H9 (cell line): ENCODE measurements at regions not wholly inside any gene's neighbourhood (a gene's known extent, or its start where the extent isn't known, plus 50 kb on each side); places are given as distances from the start of the nearest gene placed in this dataset.

Experiments used
- DNase-seq: peaks from one replicate; pipeline ENCODE4 v3.0.0-alpha.2; 2017
- H2AFZ ChIP-seq: one replicate; pipeline ENCODE4 v1.6.1; 2013; ENCODE audit warnings: mild to moderate bottlenecking, low read length, control low read depth, moderate library complexity
- H2AK5ac ChIP-seq: 2 replicates; pipeline ENCODE4 v1.6.1; 2013; ENCODE audit warnings: low read length, control low read depth, mixed read lengths; ENCODE audit not compliant: insufficient read length
- H2BK120ac ChIP-seq: one replicate; pipeline ENCODE4 v1.6.1; 2013; ENCODE audit warnings: low read depth, mild to moderate bottlenecking, low read length, control low read depth, inconsistent platforms; ENCODE audit not compliant: poor library complexity, severe bottlenecking
- H2BK12ac ChIP-seq: 2 replicates; pipeline ENCODE4 v1.6.1; 2013; ENCODE audit warnings: low read length, control low read depth, mixed read lengths, low read depth; ENCODE audit not compliant: insufficient read length
- H2BK15ac ChIP-seq: 2 replicates; pipeline ENCODE4 v1.6.1; 2013; ENCODE audit warnings: low read depth, low read length, control low read depth
- H2BK20ac ChIP-seq: one replicate; pipeline ENCODE4 v1.6.1; 2013; ENCODE audit warnings: low read depth, mild to moderate bottlenecking, low read length, control low read depth, inconsistent platforms; ENCODE audit not compliant: poor library complexity, severe bottlenecking
- H2BK5ac ChIP-seq: 2 replicates; pipeline ENCODE4 v1.6.1; 2013; ENCODE audit warnings: low read length, control low read depth, mixed read lengths; ENCODE audit not compliant: insufficient read length
- H3K14ac ChIP-seq: 2 replicates; pipeline ENCODE4 v1.6.1; 2013; ENCODE audit warnings: low read length, control low read depth; ENCODE audit not compliant: insufficient read depth
- H3K18ac ChIP-seq: 2 replicates; pipeline ENCODE4 v1.6.1; 2013; ENCODE audit warnings: low read depth, mild to moderate bottlenecking, mixed read lengths, low read length, control low read depth; ENCODE audit not compliant: insufficient read length
- H3K23ac ChIP-seq: 2 replicates; pipeline ENCODE4 v1.6.1; 2013; ENCODE audit warnings: low read length, control low read depth, mixed read lengths, low read depth; ENCODE audit not compliant: insufficient read length
- H3K23me2 ChIP-seq: 2 replicates; pipeline ENCODE4 v1.6.1; 2013; ENCODE audit warnings: low read depth, mild to moderate bottlenecking, mixed read lengths, low read length, control low read depth; ENCODE audit not compliant: insufficient read length, poor library complexity, severe bottlenecking
- H3K27ac ChIP-seq: 2 replicates; pipeline ENCODE4 v1.5.1; 2013; ENCODE audit warnings: low read length, control low read depth, mixed read lengths, low read depth; ENCODE audit not compliant: insufficient read length
- H3K27me3 ChIP-seq: 2 replicates; pipeline ENCODE4 v1.6.1; 2013; ENCODE audit warnings: low read length, control low read depth, inconsistent platforms; ENCODE audit not compliant: insufficient read depth
- H3K4ac ChIP-seq: 2 replicates; pipeline ENCODE4 v1.6.1; 2013; ENCODE audit warnings: low read depth, mild to moderate bottlenecking, control low read depth, inconsistent platforms, low read length, moderate library complexity
- H3K4me1 ChIP-seq: 2 replicates; pipeline ENCODE4 v1.6.1; 2013; ENCODE audit warnings: low read length, control low read depth, inconsistent platforms; ENCODE audit not compliant: insufficient read depth
- H3K4me2 ChIP-seq: 2 replicates; pipeline ENCODE4 v1.6.1; 2013; ENCODE audit warnings: low read length, control low read depth, mixed read lengths; ENCODE audit not compliant: insufficient read length, insufficient read depth
- H3K56ac ChIP-seq: 2 replicates; pipeline ENCODE4 v1.6.1; 2013; ENCODE audit warnings: low read depth, mild to moderate bottlenecking, mixed read lengths, low read length, control low read depth; ENCODE audit not compliant: insufficient read length
- H3K79me1 ChIP-seq: 2 replicates; pipeline ENCODE4 v1.6.1; 2013; ENCODE audit warnings: low read depth, mild to moderate bottlenecking, moderate library complexity, low read length, control low read depth, inconsistent platforms; ENCODE audit not compliant: insufficient read depth, poor library complexity, severe bottlenecking
- H3K79me2 ChIP-seq: 2 replicates; pipeline ENCODE4 v1.6.1; 2013; ENCODE audit warnings: low read length, control low read depth, inconsistent platforms; ENCODE audit not compliant: insufficient read depth
- H3K9ac ChIP-seq: 2 replicates; pipeline ENCODE4 v1.6.1; 2013; ENCODE audit warnings: low read length, control low read depth, mixed read lengths; ENCODE audit not compliant: insufficient read length; ENCODE audit errors: extremely low read depth
- H3K9me3 ChIP-seq: one replicate; pipeline ENCODE4 v1.6.1; 2013; ENCODE audit warnings: low read depth, low read length, inconsistent platforms; ENCODE audit not compliant: control insufficient read depth
- H3T11ph ChIP-seq: one replicate; pipeline ENCODE4 v1.6.1; 2013; ENCODE audit warnings: mild to moderate bottlenecking, low read length, control low read depth, inconsistent platforms
- H4K20me1 ChIP-seq: one replicate; pipeline ENCODE4 v1.6.1; 2013; ENCODE audit not compliant: control insufficient read depth, insufficient read length, insufficient read depth
- H4K5ac ChIP-seq: 2 replicates; pipeline ENCODE4 v1.6.1; 2013; ENCODE audit warnings: low read depth, mild to moderate bottlenecking, mixed read lengths, low read length, control low read depth; ENCODE audit not compliant: insufficient read length
- H4K8ac ChIP-seq: replicated peaks from 2 replicates; pipeline ENCODE4 v1.6.1; 2013; ENCODE audit warnings: low read length, control low read depth, mixed read lengths, low read depth; ENCODE audit not compliant: insufficient read length
- H4K91ac ChIP-seq: 2 replicates; pipeline ENCODE4 v1.6.1; 2013; ENCODE audit warnings: low read depth, mild to moderate bottlenecking, moderate library complexity, mixed read lengths, low read length, control low read depth; ENCODE audit not compliant: insufficient read length
- H3K27ac Mint-ChIP-seq, 3 experiments: 2 replicates in 2 of 3; 3 replicates in 1 of 3; pipeline ENCODE4 v1.8.0; 2020 to 2021; ENCODE audit warnings: mixed read lengths in 3 of 3, mild to moderate bottlenecking in 1 of 3, moderate library complexity in 1 of 3
- H3K27me3 Mint-ChIP-seq: 2 replicates; pipeline ENCODE4 v1.8.0; 2021; ENCODE audit warnings: low read depth, mild to moderate bottlenecking, moderate library complexity, mixed read lengths
- H3K36me3 Mint-ChIP-seq, 3 experiments: 2 replicates in 2 of 3; 3 replicates in 1 of 3; pipeline ENCODE4 v1.8.0; 2020 to 2021; ENCODE audit warnings: low read depth in 3 of 3, mixed read lengths in 3 of 3; ENCODE audit not compliant: insufficient read depth in 1 of 3
- H3K4me1 Mint-ChIP-seq, 2 experiments: 2 replicates each; pipeline ENCODE4 v1.8.0; 2020; ENCODE audit warnings: mixed read lengths in 2 of 2
- H3K4me3 Mint-ChIP-seq, 2 experiments: 2 replicates in 1 of 2; 3 replicates in 1 of 2; pipeline ENCODE4 v1.8.0; 2020 to 2021; ENCODE audit warnings: mild to moderate bottlenecking in 2 of 2, mixed read lengths in 2 of 2, moderate library complexity in 1 of 2
- H3K9me3 Mint-ChIP-seq, 2 experiments: 2 replicates in 1 of 2; 3 replicates in 1 of 2; pipeline ENCODE4 v1.8.0; 2020; ENCODE audit warnings: mild to moderate bottlenecking in 2 of 2, mixed read lengths in 2 of 2, moderate library complexity in 1 of 2
- CTCF ChIP-seq: fragments of 200-600 bp; sonication (generic); conservative IDR thresholded peaks from 3 replicates; pipeline ENCODE4 v1.8.0; 2021; ENCODE audit warnings: antibody characterized with exemption, mild to moderate bottlenecking
- WGBS: extraction: QIAGEN DNeasy Blood & Tissue Kit; methylation state at CpG from one replicate; pipeline ENCODE4 v1.1.7; 2013; ENCODE audit warnings: missing lambda C conversion rate, low lambda C conversion rate, mixed read lengths; ENCODE audit not compliant: insufficient read length; ENCODE audit errors: extremely low coverage; 5-methylcytosine and 5-hydroxymethylcytosine counted together

GRCh38 chr2:238512247-238512867, 85.6 kb downstream of the ASB1 start:
- Histone ChIP-seq H3K9me3 (no peaks in the 10 kb centered on the region), H2AFZ (no peak overlapping the region), H2AK5ac (no peak overlapping the region), H3K14ac (no peak overlapping the region), H3K56ac (no peak overlapping the region), H3K79me2 (no peaks in the 10 kb centered on the region), H4K20me1 (no peaks in the 10 kb centered on the region), H3T11ph (no peak overlapping the region), H4K5ac (no peak overlapping the region), H3K9ac (no peak overlapping the region), H4K91ac (no peak overlapping the region), H2BK20ac (no peak overlapping the region), H3K23ac (no peak overlapping the region), H2BK5ac (no peak overlapping the region), H2BK12ac (no peak overlapping the region), H3K23me2 (no peaks in the 10 kb centered on the region), H4K8ac (no peak overlapping the region), H3K27ac (no peak overlapping the region), H2BK15ac (no peak overlapping the region), H3K4me1 (no peaks in the 10 kb centered on the region; the same call in 1 of the 2 replicates), H2BK120ac (no peak overlapping the region), H3K27me3 (no peaks in the 10 kb centered on the region), H3K18ac (no peak overlapping the region), H3K79me1 (no peaks in the 10 kb centered on the region), H3K4ac (no peak overlapping the region), H3K4me2 (no peak overlapping the region)
- WGBS, result no CpG with 5 or more reads among the region's 8 CpGs
- Mint-ChIP-seq H3K9me3 (peaks cover 4 to 7% of the 10 kb centered on the region in 2 experiments; a peak in 4 of 5 replicates), H3K27ac (no peak overlapping the region), H3K4me1 (peaks cover 27 to 49% of the 10 kb centered on the region in 2 experiments), H3K4me3 (no peak overlapping the region), H3K27me3 (peaks cover 11% of the 10 kb centered on the region), H3K36me3 (peaks cover 0 to 5% (median 0%) of the 10 kb centered on the region in 3 experiments; a peak in 2 of 7 replicates)
- TF ChIP-seq CTCF, result no peak
- no peak for DNase-seq
